ENCODE measurements at regions not wholly inside any gene's neighbourhood (a gene's known extent, or its start where the extent isn't known, plus 50 kb on each side); places are given as distances from the start of the nearest gene placed in this dataset.
"Not testable (repeated sequence)": the region's sequence is repeated elsewhere in the genome, so short reads cannot be mapped to it uniquely, and the experiment has no call there.

DNA sequence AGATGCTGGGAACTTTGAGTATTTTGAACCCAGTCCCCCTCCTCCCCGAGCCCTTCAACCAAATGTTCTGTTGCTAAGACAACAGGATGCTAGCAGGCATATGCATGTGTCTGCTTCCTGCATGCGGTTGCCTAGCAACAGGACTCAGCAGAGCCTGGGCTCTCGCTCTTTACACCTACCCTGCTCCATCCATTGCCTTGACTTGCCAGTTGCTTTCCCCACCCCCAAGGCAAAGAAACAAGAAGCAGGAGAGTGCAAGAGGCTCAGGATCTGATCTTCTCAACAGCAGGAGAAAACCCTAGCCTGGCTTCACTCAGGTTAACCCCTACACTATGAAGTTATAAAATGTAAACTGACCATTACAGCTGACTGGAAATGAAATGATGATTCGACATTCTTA is 393.0 kb downstream of the IGSF11 start:
- no peak for DNase-seq

- DNase-seq: no peak
Observed at GRCh38 chr3:118671192-118671591, 363.5 kb downstream of the IGSF11 start.

DNA sequence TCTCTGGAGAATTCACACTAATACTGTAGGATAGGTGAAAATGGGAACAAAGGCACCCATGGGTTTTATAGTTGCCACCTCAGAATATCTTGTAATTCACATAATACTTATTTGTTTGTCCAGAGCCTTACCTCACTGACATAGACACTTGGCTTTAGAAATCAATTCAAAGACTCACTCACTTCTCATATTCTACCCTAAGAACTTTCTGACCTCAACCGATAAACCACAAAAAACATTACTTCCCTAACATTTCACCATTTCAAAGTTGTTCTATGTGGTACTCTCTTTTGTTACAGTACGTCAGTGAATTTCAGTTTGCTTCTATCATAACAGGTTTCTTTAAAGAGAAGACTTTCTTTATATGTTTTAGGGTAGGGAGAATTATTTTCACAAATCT is 359.3 kb downstream of the IGSF11 start:
- no peak for DNase-seq

DNA sequence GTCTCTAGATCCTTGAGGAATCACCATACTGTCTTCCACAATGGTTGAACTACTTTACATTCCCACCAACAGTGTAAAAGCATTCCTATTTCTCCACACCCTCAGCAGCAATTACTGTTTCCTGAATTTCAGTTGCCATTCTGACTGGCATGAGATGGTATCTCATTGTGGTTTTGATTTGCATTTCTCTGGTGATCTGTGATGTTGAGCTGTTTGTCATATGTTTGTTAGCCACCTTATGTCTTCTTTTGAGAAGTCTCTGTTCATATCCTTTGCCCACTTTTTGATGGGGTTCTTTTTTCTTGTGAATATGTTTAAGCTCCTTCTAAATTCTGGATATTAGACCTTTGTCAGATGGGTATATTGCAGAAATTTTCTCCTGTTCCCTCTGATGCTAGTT is 356.0 kb downstream of the IGSF11 start:
- DNase-seq: not testable (repeated sequence)

DNA sequence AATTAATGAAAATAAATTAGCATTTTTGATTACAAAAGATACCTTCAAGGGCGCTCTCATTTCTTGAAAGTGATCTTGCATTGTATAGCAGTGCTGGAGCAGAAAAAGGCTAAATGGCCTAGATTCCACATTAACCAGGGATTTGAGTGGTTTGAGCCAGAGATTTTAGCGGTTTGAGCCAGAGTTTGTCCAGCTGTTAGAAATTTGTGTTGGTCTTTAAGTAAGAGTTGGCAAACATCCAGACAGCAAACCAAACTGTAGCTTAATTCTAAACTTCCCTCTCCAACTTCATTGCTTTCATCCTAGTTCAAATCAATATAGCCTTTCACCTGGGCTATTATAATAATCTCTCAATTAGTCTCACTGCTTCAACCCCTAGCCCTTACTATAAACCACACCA is 351.7 kb downstream of the IGSF11 start:
- no peak for DNase-seq

GRCh38 chr3:118683636-118684035 is 351.0 kb downstream of the IGSF11 start:
- DNase-seq: no peak

DNA sequence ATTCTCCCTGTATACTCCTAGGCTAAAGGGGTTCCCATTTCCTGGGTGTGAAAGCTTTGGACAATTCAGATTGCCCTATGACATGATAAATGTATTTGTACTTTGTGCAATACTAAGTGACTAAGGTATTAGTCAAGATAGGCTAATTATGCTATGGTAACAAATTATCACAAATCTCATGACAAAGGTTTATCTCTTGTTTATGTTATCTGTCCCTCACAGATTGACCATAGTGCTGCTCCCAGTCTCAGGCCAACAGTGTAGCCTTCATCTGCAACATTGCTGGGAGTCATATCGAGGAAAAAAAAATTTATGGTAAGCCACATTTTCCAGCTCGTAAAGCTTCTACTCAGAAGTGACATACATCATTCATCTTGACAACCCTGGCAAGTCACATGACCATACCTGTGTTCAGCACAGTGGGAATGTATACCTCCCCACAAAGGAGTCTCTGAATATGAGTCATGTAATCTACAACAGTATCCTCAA is 346.2 kb downstream of the IGSF11 start:
- no peak for DNase-seq

- no peak for DNase-seq
Observed at GRCh38 chr3:118692416-118692815, 342.2 kb downstream of the IGSF11 start.

DNA sequence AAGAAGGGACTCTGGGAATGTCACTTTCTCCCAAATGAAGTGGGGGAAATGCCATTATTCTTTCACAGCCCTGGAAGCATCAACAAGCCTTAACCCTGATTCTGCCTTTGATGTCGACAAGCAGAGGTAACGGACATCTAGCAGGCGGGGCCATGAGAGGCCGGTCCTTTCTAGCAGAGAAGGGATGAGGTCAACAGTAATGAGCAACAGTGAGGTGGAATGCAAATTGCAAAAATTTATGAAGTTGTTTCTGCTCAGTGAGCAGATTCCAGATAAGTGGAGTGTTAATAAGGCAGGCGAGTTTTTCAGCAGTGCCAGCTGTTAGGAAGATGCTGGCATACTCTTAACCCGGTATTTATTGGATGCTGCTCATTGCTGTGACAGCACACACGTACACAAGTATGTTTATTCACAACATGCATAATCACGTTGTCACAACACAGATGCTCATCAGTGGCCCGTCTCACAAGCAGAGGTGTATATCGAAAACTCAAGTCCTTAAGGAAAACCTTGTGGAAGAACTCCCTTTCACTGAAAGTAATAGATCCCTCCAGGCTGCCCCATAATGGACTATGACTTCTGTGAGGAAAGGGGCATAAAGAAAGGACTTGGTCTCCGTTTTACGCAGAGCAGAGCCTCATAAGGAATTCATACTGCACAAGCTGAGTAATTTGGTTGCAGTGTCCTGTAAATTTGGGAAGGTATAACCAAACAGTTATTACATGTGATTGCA is 329.0 kb downstream of the IGSF11 start:
- DNase-seq: no peak

- DNase-seq: no peak
Observed at GRCh38 chr3:118707991-118708390, 326.7 kb downstream of the IGSF11 start.

DNA sequence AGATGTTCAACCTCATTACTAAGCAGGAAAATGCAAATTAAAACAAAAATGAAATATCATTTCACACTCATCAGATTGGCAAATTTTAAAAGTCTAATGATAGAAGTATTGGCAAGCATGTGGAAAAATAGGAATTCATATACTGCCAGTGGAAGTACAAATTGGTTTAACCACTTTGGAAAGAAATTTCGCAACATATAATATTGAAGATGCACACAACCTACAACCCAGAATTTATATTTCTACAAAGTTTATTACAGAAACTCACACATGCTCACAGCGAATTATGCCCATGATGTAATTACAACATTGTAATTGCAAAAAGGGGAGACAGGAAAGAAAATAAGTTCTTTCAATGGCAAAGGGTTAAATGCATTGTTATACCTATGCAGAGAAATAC is 324.1 kb downstream of the IGSF11 start:
- no peak for DNase-seq

GRCh38 chr3:118713502-118714207 is 321.0 kb downstream of the IGSF11 start:
- DNase-seq: no peak

- no peak for DNase-seq
Observed at GRCh38 chr3:118714800-118715199, 319.8 kb downstream of the IGSF11 start.

- DNase-seq: no peak
Observed at GRCh38 chr3:118729546-118729945, 305.1 kb downstream of the IGSF11 start.

GRCh38 chr3:118734664-118735063 is 300.0 kb downstream of the IGSF11 start:
- no peak for DNase-seq

GRCh38 chr3:118736107-118736506 is 298.5 kb downstream of the IGSF11 start:
- DNase-seq: no peak

DNA sequence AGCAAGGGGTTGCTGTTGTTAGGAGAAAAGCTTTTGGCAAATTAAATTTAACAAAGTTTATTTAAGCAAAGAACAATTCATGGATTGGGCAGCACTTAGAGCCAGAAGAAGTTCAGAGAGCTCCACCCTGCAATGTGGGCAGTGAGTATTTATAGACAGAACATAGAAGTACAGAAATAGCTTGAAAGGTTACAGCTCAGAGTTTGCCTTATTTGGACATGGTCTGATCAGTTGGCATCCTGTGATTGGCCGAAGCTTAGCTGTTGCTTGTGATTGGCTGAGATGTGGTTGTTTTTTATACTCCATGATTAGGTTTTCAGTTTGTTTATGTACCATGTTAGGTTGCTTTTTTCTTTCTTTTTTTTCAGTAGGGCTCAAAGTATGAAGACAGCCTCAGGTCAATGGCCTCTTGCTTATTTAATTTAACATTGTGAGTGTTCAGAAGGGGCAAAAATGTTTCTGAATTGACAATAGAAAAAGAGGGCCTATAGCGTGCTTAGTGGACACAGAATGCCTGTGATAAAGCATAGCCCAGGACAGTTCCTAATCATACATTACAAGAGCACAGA is 293.8 kb downstream of the IGSF11 start:
- DNase-seq: no peak

DNA sequence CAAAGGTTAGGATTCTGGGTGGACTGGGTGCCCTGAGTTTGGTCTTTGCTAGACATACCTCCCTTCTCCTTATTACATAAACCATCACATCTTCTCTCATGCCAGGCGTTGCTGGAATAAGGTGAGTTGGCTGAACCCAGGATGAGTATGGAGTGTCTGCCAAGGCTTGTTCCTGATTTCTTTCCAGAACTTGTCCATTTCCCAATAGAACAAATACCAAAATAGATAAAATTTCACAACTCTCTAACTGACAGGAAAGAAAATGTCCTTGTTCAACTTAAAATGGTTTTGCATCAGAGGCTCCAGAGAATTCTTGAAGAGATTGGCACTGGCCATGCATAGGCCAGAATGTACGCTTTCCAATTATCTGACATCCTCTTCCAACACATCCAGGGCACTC is 291.9 kb downstream of the IGSF11 start:
- no peak for DNase-seq

GRCh38 chr3:118744186-118744585 is 290.5 kb downstream of the IGSF11 start:
- no peak for DNase-seq

DNA sequence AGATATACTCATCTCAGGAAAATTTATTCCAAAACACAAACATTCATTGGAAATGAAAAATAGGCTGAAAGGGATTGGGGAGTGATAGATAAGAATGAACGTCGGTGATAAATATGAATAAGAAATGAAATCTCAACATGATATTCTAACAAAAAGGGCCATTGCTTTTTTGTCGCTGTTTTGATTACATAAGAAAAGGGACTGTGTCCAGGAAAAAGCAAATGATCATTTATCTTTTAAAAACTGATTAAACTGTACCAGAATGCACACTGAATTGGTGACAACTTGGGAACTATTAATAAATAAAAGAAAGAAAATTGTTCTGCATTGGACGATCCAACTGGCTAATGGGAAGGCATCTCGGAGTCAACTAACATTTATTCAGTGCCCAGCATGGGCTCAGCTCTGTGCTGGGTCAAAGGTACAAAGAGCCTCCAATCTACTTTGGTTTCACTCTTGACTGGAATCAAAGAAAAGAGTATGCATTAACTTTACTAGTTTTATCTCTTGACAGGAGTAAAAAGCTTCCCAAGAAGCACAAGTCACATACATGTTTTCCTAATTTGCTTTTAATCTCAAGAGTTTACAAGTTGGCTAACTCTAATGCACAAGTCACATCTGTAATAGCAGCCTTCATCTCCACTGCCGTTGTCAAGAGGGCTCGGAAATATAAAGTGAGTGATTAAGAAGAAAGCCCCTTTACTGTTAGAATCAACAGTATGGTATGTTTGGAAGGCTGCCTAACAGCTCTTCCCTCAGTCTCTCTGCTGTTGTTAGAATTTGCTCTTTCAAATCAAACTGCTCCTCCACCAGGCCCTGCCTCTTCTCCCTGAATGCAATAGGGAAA is 280.0 kb downstream of the IGSF11 start:
- DNase-seq: no peak

- no peak for DNase-seq
Observed at GRCh38 chr3:118755253-118755801, 279.3 kb downstream of the IGSF11 start.

- no peak for DNase-seq
Observed at GRCh38 chr3:118760585-118761290, 273.9 kb downstream of the IGSF11 start.

Data from activated T-cell treated with anti-CD3 and anti-CD28 coated beads, Interleukin-2, amount 50 U/mL, for 48 hours (primary cell).